BLaER1 treated with 17β-estradiol and CSF1 and Interleukin-3, amounts not matched to agents 10 nM and 100 nM (cell line): ENCODE measurements at regions not wholly inside any gene's neighbourhood (a gene's known extent, or its start where the extent isn't known, plus 50 kb on each side); places are given as distances from the start of the nearest gene placed in this dataset.
"Not testable (repeated sequence)": the region's sequence is repeated elsewhere in the genome, so short reads cannot be mapped to it uniquely, and the experiment has no call there.

Experiments
- H3K27ac ChIP-seq, 11 experiments: shearing (Covaris generic); formaldehyde crosslinking; 2 replicates each; pipeline ENCODE4 v1.8.1; 2022
- H3K27me3 ChIP-seq, 11 experiments: shearing (Covaris generic); formaldehyde crosslinking; 2 replicates each; pipeline ENCODE4 v1.8.1; 2022
- H3K36me3 ChIP-seq, 11 experiments: shearing (Covaris generic); formaldehyde crosslinking; 2 replicates each; pipeline ENCODE4 v1.8.1; 2022
- H3K4me1 ChIP-seq, 10 experiments: shearing (Covaris generic); formaldehyde crosslinking; 2 replicates each; pipeline ENCODE4 v1.8.1; 2022
- H3K4me2 ChIP-seq, 11 experiments: shearing (Covaris generic); formaldehyde crosslinking; 2 replicates each; pipeline ENCODE4 v1.8.1; 2022
- H3K4me3 ChIP-seq, 10 experiments: shearing (Covaris generic); formaldehyde crosslinking; 2 replicates each; pipeline ENCODE4 v1.8.1; 2022
- H3K9ac ChIP-seq, 11 experiments: shearing (Covaris generic); formaldehyde crosslinking; 2 replicates each; pipeline ENCODE4 v1.8.1; 2022
- H3K9me3 ChIP-seq, 11 experiments: shearing (Covaris generic); formaldehyde crosslinking; replicated peaks in 1 of 11; 2 replicates each; pipeline ENCODE4 v1.8.1; 2022
- H4K20me1 ChIP-seq, 11 experiments: shearing (Covaris generic); formaldehyde crosslinking; 2 replicates each; pipeline ENCODE4 v1.8.1; 2022
- Cebpa-rat ChIP-seq, 11 experiments: shearing (Covaris generic); IDR thresholded peaks; 2 replicates each; pipeline ENCODE4 v1.8.1; 2022

DNA sequence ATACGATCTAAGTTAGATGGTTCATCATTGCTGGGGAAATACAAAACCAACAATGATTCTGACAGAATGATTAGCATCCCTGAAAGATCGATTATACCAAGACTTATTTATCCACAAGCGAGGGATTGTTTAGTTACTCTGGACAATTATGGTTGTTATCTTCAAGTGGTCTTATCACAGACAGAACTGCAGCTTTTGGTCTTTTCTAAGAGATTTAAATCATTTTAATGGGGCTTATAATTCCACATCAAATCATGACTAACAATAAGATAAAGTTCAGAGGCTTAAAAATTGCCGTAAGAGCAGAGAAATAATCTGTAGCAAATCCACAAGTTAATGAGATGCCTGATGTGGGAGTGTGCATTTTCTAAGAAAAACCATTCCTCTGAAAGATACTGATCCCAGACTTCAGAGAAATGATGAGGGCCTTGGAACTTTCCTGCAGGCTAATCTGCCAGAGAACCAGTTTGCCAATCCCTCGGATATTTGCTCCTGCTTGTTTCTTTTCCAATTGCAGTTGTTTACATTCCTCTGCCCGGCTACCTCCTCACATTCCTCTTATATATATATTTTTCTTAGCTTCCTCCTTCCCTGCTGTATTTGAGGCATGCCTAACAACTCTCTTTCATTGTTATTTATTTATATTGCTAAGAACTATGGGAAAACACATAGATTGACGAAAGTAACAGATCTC is 134.8 kb downstream of the BACH1 start:
- no peak for TF ChIP-seq Cebpa-rat (IDR thresholded peaks at IDR 0.05)
- no peak overlapping the region for H3K27ac ChIP-seq

DNA sequence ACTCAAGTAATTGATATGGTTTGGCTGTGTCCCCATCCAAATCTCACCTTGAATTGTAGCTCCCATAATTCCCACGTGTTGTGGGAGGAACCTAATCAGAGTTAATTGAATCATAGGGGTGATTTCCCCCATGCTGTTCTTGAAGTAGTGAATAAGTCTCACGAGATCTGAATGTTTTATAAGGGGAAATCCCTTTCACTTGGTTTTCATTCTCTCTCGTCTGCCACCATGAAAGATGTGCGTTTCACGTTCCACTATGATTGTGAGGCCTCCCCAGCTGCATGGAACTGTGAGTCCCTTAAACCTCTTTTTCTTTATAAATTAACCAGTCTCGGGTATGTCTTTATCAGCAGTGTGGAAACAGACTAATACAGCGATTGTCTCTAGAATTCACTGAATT is 135.4 kb downstream of the BACH1 start:
- Histone ChIP-seq H3K4me1 (peaks cover 0 to 31% (median 0%) of the 10 kb centered on the region in 10 experiments; a peak in 4 of 20 replicates), H3K4me3 (no peak overlapping the region), H3K9ac (no peak overlapping the region), H3K9me3 (no peaks in the 10 kb centered on the region), H3K27me3 (no peaks in the 10 kb centered on the region), H4K20me1 (no peaks in the 10 kb centered on the region), H3K36me3 (peaks cover 0 to 38% (median 0%) of the 10 kb centered on the region in 11 experiments; a peak in 7 of 22 replicates), H3K27ac (no peak overlapping the region), H3K4me2 (peak overlapping the region in 2 of 11 experiments; percentile 12 to 25; a peak in 2 of 22 replicates)
- no peak for TF ChIP-seq Cebpa-rat (IDR thresholded peaks at IDR 0.05)

More for the DNA sequence above, 134.8 kb downstream of the BACH1 start:
- Histone ChIP-seq H3K4me3 (no peak overlapping the region), H3K4me2 (no peak overlapping the region; a peak in 1 of 22 replicates), H3K9me3 (no peaks in the 10 kb centered on the region), H3K4me1 (peaks cover 0 to 31% (median 0%) of the 10 kb centered on the region in 10 experiments; a peak in 4 of 20 replicates), H3K36me3 (peaks cover 0 to 37% (median 0%) of the 10 kb centered on the region in 11 experiments; a peak in 7 of 22 replicates), H3K27me3 (no peaks in the 10 kb centered on the region), H4K20me1 (no peaks in the 10 kb centered on the region), H3K9ac (no peak overlapping the region)

DNA sequence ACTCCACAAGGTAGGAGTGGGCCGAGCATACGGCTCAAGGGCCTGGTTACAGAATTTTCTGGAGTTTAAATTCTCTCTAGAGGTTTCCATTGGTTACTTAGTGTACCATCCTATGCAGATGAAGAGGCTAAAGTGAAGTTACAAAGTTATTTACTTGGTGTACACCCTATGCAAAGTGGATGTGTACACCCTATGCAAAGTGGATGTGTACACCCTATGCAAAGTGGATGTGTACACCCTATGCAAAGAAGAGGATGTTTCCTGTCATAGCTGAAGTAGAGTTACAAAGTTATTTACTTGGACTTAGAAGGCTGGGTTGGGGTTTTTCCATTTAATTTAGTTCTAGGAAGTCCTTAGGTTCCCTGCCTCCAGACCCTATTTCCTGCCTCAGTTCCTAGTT is 136.3 kb downstream of the BACH1 start:
- H3K4me1 ChIP-seq = peaks cover 0 to 31% (median 0%) of the 10 kb centered on the region in 10 experiments; a peak in 4 of 20 replicates
- H3K4me2 ChIP-seq = peak overlapping the region in 2 of 11 experiments; percentile 12 to 22; a peak in 2 of 22 replicates
- H3K36me3 ChIP-seq = peaks cover 0 to 36% (median 0%) of the 10 kb centered on the region in 11 experiments; a peak in 7 of 22 replicates
- H3K4me3 ChIP-seq, H4K20me1 ChIP-seq, H3K9ac ChIP-seq, H3K27me3 ChIP-seq, H3K9me3 ChIP-seq: not testable (repeated sequence)
- 0 out of 22 replicates have a peak overlapping the region, but pooled peaks of 1 of the 11 experiments have one; percentile 27 for H3K27ac ChIP-seq

DNA sequence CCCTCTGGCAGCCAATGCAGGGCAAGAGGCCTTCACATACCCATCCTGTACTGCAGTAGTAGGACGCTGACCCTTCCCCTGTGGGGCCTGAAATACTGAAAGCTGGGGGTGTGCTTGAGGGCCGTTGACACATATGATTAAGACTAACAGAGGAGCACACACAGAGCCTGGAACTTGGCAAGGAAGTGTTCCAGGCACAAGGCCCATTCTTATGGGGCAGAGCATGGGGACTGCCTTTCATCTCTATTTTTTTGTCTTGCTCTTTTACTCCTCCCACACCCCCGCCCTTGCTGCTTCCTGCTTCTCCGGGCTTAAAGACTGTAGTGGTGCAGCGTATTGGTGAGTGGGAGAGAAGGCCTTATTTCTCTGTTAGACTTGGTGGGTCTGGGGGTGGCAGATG is 137.4 kb downstream of the BACH1 start:
- TF ChIP-seq Cebpa-rat (IDR thresholded peaks at IDR 0.05) = no peak

GRCh38 chr21:29436650-29437049 is 137.9 kb downstream of the BACH1 start:
- H3K9me3 ChIP-seq = no peaks in the 10 kb centered on the region
- peaks cover 0 to 31% (median 0%) of the 10 kb centered on the region in 10 experiments; a peak in 4 of 20 replicates for H3K4me1 ChIP-seq
- H4K20me1 ChIP-seq = no peaks in the 10 kb centered on the region
- H3K4me3 ChIP-seq = no peak overlapping the region
- TF ChIP-seq Cebpa-rat (IDR thresholded peaks at IDR 0.05) = no peak
- peak overlapping the region in 1 of 11 experiments; percentile 28; a peak in 1 of 22 replicates for H3K4me2 ChIP-seq
- H3K9ac ChIP-seq = no peak overlapping the region
- no peak overlapping the region for H3K27ac ChIP-seq
- H3K27me3 ChIP-seq = no peaks in the 10 kb centered on the region
- peaks cover 0 to 30% (median 0%) of the 10 kb centered on the region in 11 experiments; a peak in 7 of 22 replicates for H3K36me3 ChIP-seq

More for the DNA sequence above, 137.4 kb downstream of the BACH1 start:
- Histone ChIP-seq H3K4me3 (no peak overlapping the region), H3K4me2 (peak overlapping the region in 1 of 11 experiments; percentile 28; a peak in 3 of 22 replicates), H3K4me1 (peaks cover 0 to 31% (median 0%) of the 10 kb centered on the region in 10 experiments; a peak in 4 of 20 replicates), H3K9me3 (no peaks in the 10 kb centered on the region), H3K36me3 (peaks cover 0 to 30% (median 0%) of the 10 kb centered on the region in 11 experiments; a peak in 7 of 22 replicates), H3K9ac (no peak overlapping the region), H3K27ac (no peak overlapping the region), H4K20me1 (no peaks in the 10 kb centered on the region), H3K27me3 (no peaks in the 10 kb centered on the region)

DNA sequence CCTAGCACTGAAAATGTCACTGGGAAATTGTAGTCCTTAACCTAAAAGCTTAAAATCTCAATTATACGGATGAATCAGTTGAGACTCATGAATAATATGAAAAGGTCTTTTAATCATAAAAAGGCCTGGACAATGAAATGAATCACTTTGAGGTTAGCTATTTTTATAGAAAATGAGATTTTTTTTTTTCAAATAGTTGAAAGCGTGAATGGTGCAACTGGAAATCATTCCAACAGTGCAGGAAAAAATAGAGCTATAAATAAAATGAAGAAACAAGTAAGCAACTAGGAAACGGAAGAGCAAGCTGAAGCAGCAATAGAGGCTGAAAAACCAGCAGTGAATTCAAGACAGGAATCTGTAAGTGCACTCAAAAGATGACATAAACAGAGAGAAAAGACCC is 142.9 kb downstream of the BACH1 start:
- no peaks in the 10 kb centered on the region for H3K9me3 ChIP-seq
- no peak overlapping the region for H3K4me2 ChIP-seq
- H4K20me1 ChIP-seq = no peaks in the 10 kb centered on the region
- no peak overlapping the region for H3K9ac ChIP-seq
- no peaks in the 10 kb centered on the region for H3K27me3 ChIP-seq
- peaks cover 0 to 11% (median 0%) of the 10 kb centered on the region in 10 experiments; a peak in 2 of 20 replicates for H3K4me1 ChIP-seq
- peaks cover 0 to 32% (median 0%) of the 10 kb centered on the region in 11 experiments; a peak in 5 of 22 replicates for H3K36me3 ChIP-seq
- no peak overlapping the region for H3K4me3 ChIP-seq
- H3K27ac ChIP-seq = no peak overlapping the region
- no peak for TF ChIP-seq Cebpa-rat (IDR thresholded peaks at IDR 0.05)

DNA sequence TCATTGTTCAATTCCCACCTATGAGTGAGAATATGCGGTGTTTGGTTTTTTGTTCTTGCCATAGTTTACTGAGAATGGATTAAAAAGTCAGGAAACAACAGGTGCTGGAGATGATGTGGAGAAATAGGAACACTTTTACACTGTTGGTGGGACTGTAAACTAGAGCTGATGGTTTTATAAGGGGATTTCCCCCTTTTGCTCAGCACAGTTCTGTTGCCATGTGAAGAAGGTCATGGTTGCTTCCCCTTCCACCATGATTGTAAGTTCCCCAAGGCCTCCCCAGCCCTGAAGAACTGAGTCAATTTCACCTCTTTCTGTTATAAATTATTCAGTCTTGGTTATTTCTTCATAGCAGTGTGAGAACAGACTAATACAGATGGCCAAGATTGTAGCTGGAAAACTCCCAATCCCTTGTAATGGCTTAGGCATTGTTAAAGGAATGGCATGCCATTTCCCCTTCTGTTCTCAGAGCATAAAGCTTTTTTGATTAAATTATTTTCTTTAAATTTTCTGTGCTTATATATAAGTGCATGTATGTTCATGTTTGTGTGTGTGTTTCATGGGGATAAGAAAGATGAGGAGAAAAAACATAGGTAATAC is 144.8 kb downstream of the BACH1 start:
- Histone ChIP-seq H3K27ac (no peak overlapping the region), H3K27me3 (no peaks in the 10 kb centered on the region), H3K9ac (no peak overlapping the region), H3K9me3 (peaks cover 4 to 11% (median 6%) of the 10 kb centered on the region in 11 experiments; a peak in 13 of 22 replicates), H3K4me1 (peaks cover 0 to 11% (median 0%) of the 10 kb centered on the region in 10 experiments; a peak in 2 of 20 replicates), H3K4me3 (no peak overlapping the region), H3K4me2 (0 out of 22 replicates have a peak overlapping the region, but pooled peaks of 1 of the 11 experiments have one; percentile 11), H3K36me3 (peaks cover 0 to 41% (median 0%) of the 10 kb centered on the region in 11 experiments; a peak in 6 of 22 replicates), H4K20me1 (no peaks in the 10 kb centered on the region)
- no peak for TF ChIP-seq Cebpa-rat (IDR thresholded peaks at IDR 0.05)

DNA sequence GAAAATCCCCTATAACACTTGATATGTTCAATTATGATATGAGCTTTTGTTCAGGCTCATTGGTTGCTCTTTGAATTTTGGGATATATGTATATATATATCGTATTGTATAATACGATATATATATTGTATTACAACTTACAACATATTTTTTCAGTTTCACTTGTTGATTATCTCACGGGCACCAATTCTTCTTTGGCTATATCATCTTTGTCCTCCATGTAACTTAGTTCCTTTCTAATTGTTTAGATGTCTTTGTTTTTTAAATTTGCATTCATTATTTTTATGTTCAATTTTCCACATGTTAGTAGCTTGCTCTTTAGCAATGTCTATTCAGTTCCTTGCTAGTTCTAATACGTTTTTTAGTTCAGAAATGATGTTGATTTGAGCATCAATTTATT is 150.0 kb downstream of the BACH1 start:
- H3K4me1 ChIP-seq = peaks cover 0 to 24% (median 0%) of the 10 kb centered on the region in 10 experiments; a peak in 7 of 20 replicates
- H3K4me2 ChIP-seq = 0 out of 22 replicates have a peak overlapping the region, but pooled peaks of 1 of the 11 experiments have one; percentile 0
- H3K9me3 ChIP-seq = peaks cover 4 to 19% (median 7%) of the 10 kb centered on the region in 11 experiments; a peak in 13 of 22 replicates
- no peaks in the 10 kb centered on the region for H4K20me1 ChIP-seq
- no peaks in the 10 kb centered on the region for H3K27me3 ChIP-seq
- H3K9ac ChIP-seq = no peak overlapping the region
- no peak overlapping the region for H3K4me3 ChIP-seq
- no peak for TF ChIP-seq Cebpa-rat (IDR thresholded peaks at IDR 0.05)
- no peak overlapping the region for H3K27ac ChIP-seq
- H3K36me3 ChIP-seq = peaks cover 0 to 39% (median 0%) of the 10 kb centered on the region in 11 experiments; a peak in 5 of 22 replicates
